Mammary epithelial cell (primary cell): ENCODE measurements at regions not wholly inside any gene's neighbourhood (a gene's known extent, or its start where the extent isn't known, plus 50 kb on each side); places are given as distances from the start of the nearest gene placed in this dataset.
A peak's percentile ranks its signal among the peaks of the same experiment; 100 is the strongest.

ENCODE experiments used
- EZH2 ChIP-seq: IDR thresholded peaks from 2 replicates; pipeline ENCODE4 v1.6.1; 2012; ENCODE audit warnings: low read length, inconsistent platforms, borderline replicate concordance
- TF ChIP-seq, protein P1 (sequence below), 2 donors: IDR thresholded peaks in 1 of 2; conservative IDR thresholded peaks in 1 of 2; 2 replicates each; pipeline ENCODE4 v1.5.1; 2011 to 2012; ENCODE audit warnings: inconsistent platforms in 2 of 2, low read length in 2 of 2, mild to moderate bottlenecking in 2 of 2, control low read depth in 1 of 2, low read depth in 1 of 2; ENCODE audit not compliant: insufficient read depth in 1 of 2; ENCODE audit errors: extremely low read depth in 1 of 2

DNA sequence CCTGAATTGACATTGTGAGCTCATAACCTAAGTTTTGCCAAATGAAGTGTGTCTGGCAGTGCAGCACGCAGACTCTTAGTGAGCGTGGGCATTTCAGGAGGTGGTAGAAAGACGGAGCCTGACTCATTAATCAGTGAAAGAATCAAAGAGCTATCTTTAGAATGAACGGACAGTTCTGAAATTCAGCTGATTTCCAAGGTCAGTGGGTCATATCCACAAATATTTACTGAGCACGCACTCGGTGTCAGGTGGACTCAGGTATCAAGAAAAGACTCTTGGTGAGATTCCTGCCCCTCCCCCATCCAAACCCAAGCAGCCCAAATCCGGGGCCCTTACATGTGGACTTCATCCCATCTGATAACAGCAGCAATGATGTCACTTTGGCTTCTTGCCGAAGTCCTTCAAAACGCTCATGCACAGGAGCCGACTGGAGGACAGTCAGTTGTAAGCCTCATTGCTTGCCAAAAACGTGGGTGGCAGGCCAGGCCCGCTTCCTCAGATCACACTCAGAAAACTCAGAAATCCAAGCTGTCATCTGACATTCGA is 185.8 kb downstream of the HS3ST3A1 start:
- TF ChIP-seq, protein P1, sequence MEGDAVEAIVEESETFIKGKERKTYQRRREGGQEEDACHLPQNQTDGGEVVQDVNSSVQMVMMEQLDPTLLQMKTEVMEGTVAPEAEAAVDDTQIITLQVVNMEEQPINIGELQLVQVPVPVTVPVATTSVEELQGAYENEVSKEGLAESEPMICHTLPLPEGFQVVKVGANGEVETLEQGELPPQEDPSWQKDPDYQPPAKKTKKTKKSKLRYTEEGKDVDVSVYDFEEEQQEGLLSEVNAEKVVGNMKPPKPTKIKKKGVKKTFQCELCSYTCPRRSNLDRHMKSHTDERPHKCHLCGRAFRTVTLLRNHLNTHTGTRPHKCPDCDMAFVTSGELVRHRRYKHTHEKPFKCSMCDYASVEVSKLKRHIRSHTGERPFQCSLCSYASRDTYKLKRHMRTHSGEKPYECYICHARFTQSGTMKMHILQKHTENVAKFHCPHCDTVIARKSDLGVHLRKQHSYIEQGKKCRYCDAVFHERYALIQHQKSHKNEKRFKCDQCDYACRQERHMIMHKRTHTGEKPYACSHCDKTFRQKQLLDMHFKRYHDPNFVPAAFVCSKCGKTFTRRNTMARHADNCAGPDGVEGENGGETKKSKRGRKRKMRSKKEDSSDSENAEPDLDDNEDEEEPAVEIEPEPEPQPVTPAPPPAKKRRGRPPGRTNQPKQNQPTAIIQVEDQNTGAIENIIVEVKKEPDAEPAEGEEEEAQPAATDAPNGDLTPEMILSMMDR (conservative IDR thresholded peaks at IDR 0.05 in 1 of 2, IDR thresholded peaks at IDR 0.05 in 1 of 2; ENCODE audit: extremely low read depth in 1 of 2, insufficient read depth in 1 of 2, low read depth in 1 of 2, low read length in 2 of 2), result peak in 1 of 2 donors; percentile 6
- no peak for TF ChIP-seq EZH2
